ENCODE measurements at regions not wholly inside any gene's neighbourhood (a gene's known extent, or its start where the extent isn't known, plus 50 kb on each side); places are given as distances from the start of the nearest gene placed in this dataset.

- no peak for ATAC-seq
- CTCF ChIA-PET, result no interaction called here
These were observed 161.2 kb upstream of the FSTL4 start for GRCh38 chr5:133773247-133774202.

GRCh38 chr5:133769842-133770241 lies 157.5 kb upstream of the FSTL4 start:
- Histone ChIP-seq H3K27me3 (ENCODE audit: control insufficient read depth, insufficient read depth, low read length) (peaks cover 9% of the 10 kb centered on the region), H3K36me3 (ENCODE audit: control insufficient read depth, insufficient read depth, low read length) (no peaks in the 10 kb centered on the region), H3K4me3 (ENCODE audit: low read depth in 2 of 2, low read length in 2 of 2) (no peak overlapping the region), H3K4me1 (ENCODE audit: control insufficient read depth, insufficient read depth, low read length) (no peaks in the 10 kb centered on the region), H3K27ac (ENCODE audit: low read length) (no peak overlapping the region), H3K9me3 (ENCODE audit: control insufficient read depth, insufficient read depth, low read depth, low read length) (no peaks in the 10 kb centered on the region)
- BruUV-seq (replicated peaks), result no TSS peak
- POLR2A ChIA-PET, result no interaction called here
- in situ Hi-C loops (cut with HindIII; ENCODE audit: low pct_unique_long_range_greater_than_20kb, low sequenced_read_pairs) (no loop called here), intact Hi-C loops (cut with micrococcal nuclease; ENCODE audit: unreplicated experiment) (no loop called here)
- no peak for TF ChIP-seq TCF7L2 (IDR thresholded peaks at IDR 0.05; ENCODE audit: low read depth, low read length)
- ATAC-seq, result no peak
- DNase-seq (ENCODE audit: low read depth, low spot score), result no peak
- CTCF ChIA-PET, result no interaction called here

More at GRCh38 chr5:133773247-133774202, 161.2 kb upstream of the FSTL4 start:
- no TSS peak for BruUV-seq (replicated peaks)
- H3K9me3 ChIP-seq (ENCODE audit: control insufficient read depth, insufficient read depth, low read depth, low read length), result no peaks in the 10 kb centered on the region
- POLR2A ChIA-PET, result no interaction called here
- H3K27me3 ChIP-seq (ENCODE audit: control insufficient read depth, insufficient read depth, low read length), result peaks cover 10% of the 10 kb centered on the region
- H3K36me3 ChIP-seq (ENCODE audit: control insufficient read depth, insufficient read depth, low read length), result no peaks in the 10 kb centered on the region
- no peaks in the 10 kb centered on the region for H3K4me1 ChIP-seq (ENCODE audit: control insufficient read depth, insufficient read depth, low read length)
- no peak for TF ChIP-seq TCF7L2 (IDR thresholded peaks at IDR 0.05; ENCODE audit: low read depth, low read length)
- no peak for TF ChIP-seq REST (IDR thresholded peaks at IDR 0.05; ENCODE audit: insufficient read depth in 1 of 2, low read depth in 2 of 2, low read length in 1 of 2)
- no peak overlapping the region for H3K4me3 ChIP-seq (ENCODE audit: low read depth in 2 of 2, low read length in 2 of 2)
- DNase-seq (ENCODE audit: low read depth, low spot score), result no peak
- intact Hi-C loops (cut with micrococcal nuclease; ENCODE audit: unreplicated experiment) (no loop called here), in situ Hi-C loops (cut with HindIII; ENCODE audit: low pct_unique_long_range_greater_than_20kb, low sequenced_read_pairs) (no loop called here)
- no peak overlapping the region for H3K27ac ChIP-seq (ENCODE audit: low read length)

GRCh38 chr5:133763744-133764143 lies 151.4 kb upstream of the FSTL4 start:
- POLR2A ChIA-PET, result no interaction called here
- ATAC-seq, result no peak
- Histone ChIP-seq H3K27ac (ENCODE audit: low read length) (no peak overlapping the region), H3K9me3 (ENCODE audit: control insufficient read depth, insufficient read depth, low read depth, low read length) (no peaks in the 10 kb centered on the region), H3K4me1 (ENCODE audit: control insufficient read depth, insufficient read depth, low read length) (no peaks in the 10 kb centered on the region), H3K4me3 (ENCODE audit: low read depth in 2 of 2, low read length in 2 of 2) (no peak overlapping the region), H3K27me3 (ENCODE audit: control insufficient read depth, insufficient read depth, low read length) (peaks cover 10% of the 10 kb centered on the region), H3K36me3 (ENCODE audit: control insufficient read depth, insufficient read depth, low read length) (no peaks in the 10 kb centered on the region)
- in situ Hi-C loops (cut with HindIII; ENCODE audit: low pct_unique_long_range_greater_than_20kb, low sequenced_read_pairs) (no loop called here), intact Hi-C loops (cut with micrococcal nuclease; ENCODE audit: unreplicated experiment) (no loop called here)
- no peak for TF ChIP-seq POLR2AphosphoS5 (IDR thresholded peaks at IDR 0.05; ENCODE audit: low read depth, low read length)
- no peak for TF ChIP-seq CTCF (IDR thresholded peaks at IDR 0.05)
- TF ChIP-seq REST (IDR thresholded peaks at IDR 0.05; ENCODE audit: insufficient read depth in 1 of 2, low read depth in 2 of 2, low read length in 1 of 2), result no peak
- no peak for TF ChIP-seq TCF7L2 (IDR thresholded peaks at IDR 0.05; ENCODE audit: low read depth, low read length)
- TF ChIP-seq SIN3A (IDR thresholded peaks at IDR 0.05; ENCODE audit: borderline replicate concordance, insufficient read depth, low read depth, low read length), result no peak
- DNase-seq (ENCODE audit: low read depth, low spot score), result no peak
- CTCF ChIA-PET, result no interaction called here
- no TSS peak for BruUV-seq (replicated peaks)

Data from Panc1 (cell line).